Body of pancreas (tissue), 4 donors: ENCODE measurements at regions not wholly inside any gene's neighbourhood (a gene's known extent, or its start where the extent isn't known, plus 50 kb on each side); places are given as distances from the start of the nearest gene placed in this dataset.

Experiments used
- ATAC-seq: fragments of 150-250 bp; one replicate; pipeline ENCODE4 v1.9.1; 2016
- DNase-seq, 4 donors: peaks; one replicate each; pipeline ENCODE4 v3.0.0-alpha.2; 2019
- H3K27ac ChIP-seq, 4 donors: fragments of 200-600 bp; sonication (generic); 1 replicate in 3 of 4; 2 replicates in 1 of 4; pipeline versions ENCODE4 v1.5.1 to v1.6.1; 2016 to 2019; ENCODE audit warnings: mild to moderate bottlenecking in 1 of 4, mixed read lengths in 1 of 4, moderate library complexity in 1 of 4
- H3K27me3 ChIP-seq, 2 donors: fragments of 200-600 bp; sonication (generic); one replicate each; pipeline ENCODE4 v1.6.0; 2016; ENCODE audit warnings: mild to moderate bottlenecking in 1 of 2
- H3K36me3 ChIP-seq, 2 donors: fragments of 200-600 bp; sonication (generic); replicated peaks in 1 of 2; 2 replicates each; pipeline ENCODE4 v1.5.1; 2016; ENCODE audit warnings: low read depth in 2 of 2; ENCODE audit not compliant: insufficient read depth in 1 of 2
- H3K4me1 ChIP-seq: fragments of 200-600 bp; sonication (generic); one replicate; pipeline ENCODE4 v1.6.0; 2016
- H3K4me3 ChIP-seq, 2 donors: fragments of 200-600 bp; sonication (generic); 1 replicate in 1 of 2; 2 replicates in 1 of 2; pipeline ENCODE4 v1.5.1; 2016 to 2019
- H3K9me3 ChIP-seq, 3 donors: fragments of 200-600 bp; sonication (generic); 1 replicate in 2 of 3; 2 replicates in 1 of 3; pipeline ENCODE4 v1.5.1; 2016
- POLR2A ChIP-seq, 3 donors: fragments of 450-650 bp; IDR thresholded peaks; one replicate each; pipeline ENCODE4 v1.6.1; 2016; ENCODE audit warnings: antibody characterized with exemption in 3 of 3, mild to moderate bottlenecking in 2 of 3
- WGBS, 2 donors: methylation state at CpG; one replicate each; pipeline ENCODE4 v1.1.5; 2017; 5-methylcytosine and 5-hydroxymethylcytosine counted together
- intact Hi-C: fragments of 100-400 bp; cut with DNase I; formaldehyde crosslinking; loops from one replicate; pipeline ENCODE4 v1.15.1; 2023
- TF ChIP-seq, protein P1 (sequence below), 7 experiments: fragments of 450-650 bp in 4 of 7; fragments of 200-600 bp in 3 of 7; sonication (generic) in 3 of 7; IDR thresholded peaks; one replicate each; pipeline ENCODE4 v1.5.1; 2016 to 2019; ENCODE audit warnings: antibody characterized with exemption in 7 of 7

DNA sequence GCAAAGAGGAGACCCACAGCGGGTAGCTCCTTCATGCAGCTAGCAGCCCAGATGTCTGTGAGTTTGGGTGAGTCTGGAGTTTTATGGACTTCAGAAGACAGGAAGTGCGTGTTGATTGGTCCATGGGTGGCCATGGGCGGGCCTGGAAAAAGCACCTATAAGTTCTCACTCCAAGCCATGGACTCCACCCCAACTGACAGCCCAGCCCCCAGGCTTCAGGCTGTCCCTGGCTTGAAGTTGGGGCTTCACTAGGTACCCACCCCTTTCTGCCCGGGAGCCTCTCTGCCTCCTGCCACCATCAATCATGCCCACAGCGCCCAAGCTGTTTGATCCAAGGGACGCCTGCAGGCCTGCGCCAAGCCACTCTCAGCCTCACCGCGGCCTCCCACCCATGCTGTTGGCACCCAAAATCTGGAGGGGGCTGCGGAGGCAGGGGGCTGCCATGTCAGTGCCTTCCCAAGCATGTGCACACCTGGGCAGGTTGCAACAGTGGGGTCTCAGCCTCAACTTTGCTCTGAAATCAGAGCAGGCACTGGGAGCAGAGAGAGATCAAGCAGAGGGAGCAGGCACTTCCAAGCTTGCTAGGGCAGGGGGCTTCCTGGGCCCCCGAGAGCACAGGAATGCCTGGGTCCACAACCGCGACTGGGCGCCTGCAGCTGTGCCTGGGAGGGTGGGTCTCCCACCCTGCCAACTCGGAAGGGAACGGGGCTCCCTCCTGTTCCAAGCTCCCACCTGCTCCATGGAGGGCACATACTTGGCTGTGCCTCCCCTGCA lies 1503.7 kb downstream of the CDH11 start:
- no peaks in the 10 kb centered on the region for H3K27me3 ChIP-seq
- H3K9me3 ChIP-seq = no peaks in the 10 kb centered on the region
- H3K27ac ChIP-seq = no peak overlapping the region
- peak; percentile 79 for ATAC-seq
- TF ChIP-seq, protein P1, sequence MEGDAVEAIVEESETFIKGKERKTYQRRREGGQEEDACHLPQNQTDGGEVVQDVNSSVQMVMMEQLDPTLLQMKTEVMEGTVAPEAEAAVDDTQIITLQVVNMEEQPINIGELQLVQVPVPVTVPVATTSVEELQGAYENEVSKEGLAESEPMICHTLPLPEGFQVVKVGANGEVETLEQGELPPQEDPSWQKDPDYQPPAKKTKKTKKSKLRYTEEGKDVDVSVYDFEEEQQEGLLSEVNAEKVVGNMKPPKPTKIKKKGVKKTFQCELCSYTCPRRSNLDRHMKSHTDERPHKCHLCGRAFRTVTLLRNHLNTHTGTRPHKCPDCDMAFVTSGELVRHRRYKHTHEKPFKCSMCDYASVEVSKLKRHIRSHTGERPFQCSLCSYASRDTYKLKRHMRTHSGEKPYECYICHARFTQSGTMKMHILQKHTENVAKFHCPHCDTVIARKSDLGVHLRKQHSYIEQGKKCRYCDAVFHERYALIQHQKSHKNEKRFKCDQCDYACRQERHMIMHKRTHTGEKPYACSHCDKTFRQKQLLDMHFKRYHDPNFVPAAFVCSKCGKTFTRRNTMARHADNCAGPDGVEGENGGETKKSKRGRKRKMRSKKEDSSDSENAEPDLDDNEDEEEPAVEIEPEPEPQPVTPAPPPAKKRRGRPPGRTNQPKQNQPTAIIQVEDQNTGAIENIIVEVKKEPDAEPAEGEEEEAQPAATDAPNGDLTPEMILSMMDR (IDR thresholded peaks at IDR 0.05) = no peak
- peak; percentile 35 to 79 (median 72) for TF ChIP-seq POLR2A (IDR thresholded peaks at IDR 0.05)
- no peaks in the 10 kb centered on the region for H3K36me3 ChIP-seq
- peak overlapping the region in 1 of 2 donors; percentile 23 for H3K4me3 ChIP-seq
- DNase-seq = peak; percentile 37 to 68 (median 52)
- intact Hi-C loops = no loop called here
- no peaks in the 10 kb centered on the region for H3K4me1 ChIP-seq
- WGBS, 2 donors = 65 to 71% methylated on average over 9 to 12 of the region's 16 CpGs

DNA sequence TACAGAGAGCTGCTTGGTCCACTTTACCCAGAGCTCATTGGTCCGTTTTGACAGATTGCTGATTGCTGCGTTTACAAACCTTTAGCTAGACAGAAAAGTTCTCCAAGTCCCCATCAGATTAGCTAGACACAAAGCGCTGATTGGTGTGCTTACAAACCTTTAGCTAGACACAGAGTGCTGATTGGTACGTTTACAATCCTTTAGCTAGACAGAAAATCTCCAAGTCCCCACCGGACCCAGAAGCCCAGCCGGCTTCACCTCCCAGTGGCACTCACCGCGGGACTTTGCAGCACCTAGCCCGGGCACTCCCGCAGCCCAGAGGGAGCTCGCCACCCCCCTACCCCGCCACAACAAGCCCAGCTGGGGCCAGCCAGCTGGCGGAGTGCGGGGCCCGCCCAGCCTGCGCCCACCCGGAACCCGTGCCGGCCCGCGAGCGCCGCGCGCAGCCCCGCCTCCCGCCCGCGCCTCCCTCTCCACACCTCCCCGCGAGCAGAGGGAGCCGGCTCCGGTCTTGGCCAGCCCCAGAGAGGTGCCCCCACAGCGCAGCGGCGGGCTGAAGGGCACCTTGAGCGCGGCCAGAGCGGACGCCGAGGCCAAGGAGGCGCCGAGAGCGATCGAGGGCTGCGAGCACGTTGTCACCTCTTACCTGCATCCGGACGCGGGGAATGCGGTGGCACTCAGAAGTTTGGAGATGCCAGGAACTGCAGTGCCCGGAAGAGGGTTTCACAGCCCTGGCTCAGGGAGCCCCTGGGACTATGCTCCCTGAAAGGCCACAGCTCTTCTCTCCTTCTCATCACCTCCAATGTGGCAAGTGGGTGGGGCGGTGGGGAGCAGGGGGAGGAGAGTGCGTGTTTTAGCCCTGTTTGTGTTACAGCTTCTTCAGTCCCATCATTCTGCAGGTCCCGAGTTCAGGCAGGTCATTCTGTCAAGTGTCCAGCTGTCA lies 1504.5 kb downstream of the CDH11 start:
- Histone ChIP-seq H3K27ac (peak overlapping the region in 1 of 4 donors; percentile 17), H3K4me3 (peak overlapping the region in 1 of 2 donors; percentile 23), H3K9me3 (no peaks in the 10 kb centered on the region), H3K4me1 (no peaks in the 10 kb centered on the region), H3K36me3 (no peaks in the 10 kb centered on the region), H3K27me3 (no peaks in the 10 kb centered on the region)
- DNase-seq (peak; percentile 15 to 48 (median 16)), ATAC-seq (peak; percentile 52)
- no peak for TF ChIP-seq POLR2A (IDR thresholded peaks at IDR 0.05)
- TF ChIP-seq, protein P1 (IDR thresholded peaks at IDR 0.05) = no peak
- 15 to 19% methylated on average over 10 to 53 of the region's 55 CpGs for WGBS, 2 donors
- intact Hi-C loops = no loop called here

DNA sequence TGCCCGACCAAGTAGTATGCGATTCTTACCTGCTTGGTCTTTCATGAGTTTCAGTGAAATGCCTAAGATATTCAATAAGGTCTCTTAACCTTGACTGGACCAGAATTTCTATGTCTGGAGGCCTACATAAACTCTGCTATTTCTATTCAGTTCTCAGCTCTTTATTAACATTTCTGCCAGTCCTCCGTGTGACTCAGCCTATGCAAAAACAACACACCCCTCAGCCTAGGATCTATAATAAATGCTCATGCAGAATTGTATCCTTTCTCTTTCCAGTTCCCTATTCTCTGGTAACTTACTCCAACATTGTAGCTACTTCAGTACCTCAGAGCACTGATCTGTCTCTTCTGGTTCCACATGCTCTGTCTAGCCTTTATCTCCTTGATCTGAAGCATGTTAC lies 1507.4 kb downstream of the CDH11 start:
- no peak overlapping the region for H3K27ac ChIP-seq
- intact Hi-C loops = no loop called here
- H3K27me3 ChIP-seq = no peaks in the 10 kb centered on the region
- TF ChIP-seq, protein P1 (IDR thresholded peaks at IDR 0.05) = no peak
- TF ChIP-seq POLR2A (IDR thresholded peaks at IDR 0.05) = no peak
- no peaks in the 10 kb centered on the region for H3K4me1 ChIP-seq
- DNase-seq (no peak), ATAC-seq (no peak)
- no peaks in the 10 kb centered on the region for H3K9me3 ChIP-seq
- 82 to 89% methylated on average over 3 of the region's 3 CpGs for WGBS, 2 donors
- H3K4me3 ChIP-seq = no peak overlapping the region
- H3K36me3 ChIP-seq = no peaks in the 10 kb centered on the region

DNA sequence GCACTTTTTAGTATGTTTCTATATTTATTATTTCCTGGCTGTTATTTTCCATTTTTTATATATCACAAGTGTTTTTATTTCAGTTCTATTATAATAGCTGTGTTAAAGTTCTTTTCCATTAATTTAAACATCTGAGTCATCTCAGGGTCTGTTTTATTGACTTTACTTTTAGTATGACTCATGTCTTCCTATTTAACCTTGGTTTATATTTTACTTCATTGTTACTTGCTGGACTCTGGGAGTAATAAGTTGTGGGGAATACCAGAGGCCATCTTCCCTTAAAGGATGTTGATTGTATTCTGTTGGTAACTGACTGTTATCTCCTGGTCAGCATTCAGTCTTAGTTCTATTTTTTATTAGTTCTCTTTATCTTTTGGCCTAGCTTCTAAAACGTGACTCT lies 1508.2 kb downstream of the CDH11 start:
- TF ChIP-seq POLR2A (IDR thresholded peaks at IDR 0.05) = no peak
- TF ChIP-seq, protein P1 (IDR thresholded peaks at IDR 0.05) = no peak
- H3K27me3 ChIP-seq = no peaks in the 10 kb centered on the region
- intact Hi-C loops = no loop called here
- no peak overlapping the region for H3K27ac ChIP-seq
- H3K4me1 ChIP-seq = no peaks in the 10 kb centered on the region
- no peak overlapping the region for H3K4me3 ChIP-seq
- no peaks in the 10 kb centered on the region for H3K36me3 ChIP-seq
- no peaks in the 10 kb centered on the region for H3K9me3 ChIP-seq
- WGBS, 2 donors = 10 to 13% methylated on average over 1 of the region's 1 CpG
- ATAC-seq (no peak), DNase-seq (no peak)
